H1 (cell line): ENCODE measurements at regions not wholly inside any gene's neighbourhood (a gene's known extent, or its start where the extent isn't known, plus 50 kb on each side); places are given as distances from the start of the nearest gene placed in this dataset.

Source experiments
- CTCF ChIA-PET: fragments of 300-600 bp; sonication (Branson Sonifier 250); formaldehyde crosslinking; loops from one replicate; lab custom pipeline; 2021; ENCODE audit not compliant: partially characterized antibody; lab: Charles Lee
- POLR2A ChIA-PET: fragments of 300-600 bp; sonication (Branson Sonifier 250); formaldehyde crosslinking; loops from one replicate; lab custom pipeline; 2021; ENCODE audit warnings: inconsistent platforms; ENCODE audit not compliant: partially characterized antibody; lab: Charles Lee
- DNase-seq, 2 experiments: peaks; one replicate each; pipeline versions ENCODE4 v3.0.0 to v3.0.0-alpha.2; 2010 to 2022; ENCODE audit warnings: low spot score in 2 of 2, low read depth in 1 of 2, mixed read lengths in 1 of 2
- FAIRE-seq: peaks from 2 replicates; lab custom pipeline; 2011; peaks lifted over from hg19 to GRCh38; lab: Jason Lieb, UNC
- H2AFZ ChIP-seq: 2 replicates; pipeline ENCODE4 v1.8.1; 2012; ENCODE audit warnings: low read length, inconsistent platforms
- H2AK5ac ChIP-seq: 2 replicates; pipeline ENCODE4 v1.6.1; 2013; ENCODE audit warnings: low read depth, low read length
- H2BK120ac ChIP-seq: replicated peaks from 2 replicates; pipeline ENCODE3; 2013; ENCODE audit warnings: low read depth, low read length, inconsistent platforms
- H2BK12ac ChIP-seq: 2 replicates; pipeline ENCODE4 v1.6.1; 2013; ENCODE audit warnings: low read depth, low read length
- H2BK15ac ChIP-seq: 2 replicates; pipeline ENCODE4 v1.6.1; 2013; ENCODE audit warnings: low read length
- H2BK20ac ChIP-seq: 2 replicates; pipeline ENCODE4 v1.6.1; 2013; ENCODE audit warnings: low read length
- H2BK5ac ChIP-seq: 2 replicates; pipeline ENCODE4 v1.6.1; 2013; ENCODE audit warnings: low read depth, low read length
- H3K14ac ChIP-seq: 2 replicates; pipeline ENCODE4 v1.6.1; 2013; ENCODE audit warnings: inconsistent platforms; ENCODE audit not compliant: insufficient read length
- H3K18ac ChIP-seq: 2 replicates; pipeline ENCODE4 v1.6.1; 2013; ENCODE audit warnings: low read length; ENCODE audit errors: extremely low read depth
- H3K23ac ChIP-seq: 2 replicates; pipeline ENCODE4 v1.6.1; 2013; ENCODE audit warnings: inconsistent platforms; ENCODE audit not compliant: insufficient read length
- H3K23me2 ChIP-seq: 2 replicates; pipeline ENCODE4 v1.6.1; 2013; ENCODE audit warnings: low read depth, low read length
- H3K27ac ChIP-seq: 2 replicates; pipeline ENCODE4 v1.6.1; 2011; ENCODE audit warnings: low read depth, low read length, inconsistent platforms
- H3K27me3 ChIP-seq, 4 experiments: replicated peaks in 1 of 4; 1 replicate in 1 of 4; 2 replicates in 3 of 4; pipeline versions ENCODE4 v1.6.1 to v1.8.1; 2011 to 2013; ENCODE audit warnings: low read length in 3 of 4, mild to moderate bottlenecking in 3 of 4, inconsistent platforms in 2 of 4, mixed read lengths in 2 of 4, moderate library complexity in 1 of 4; ENCODE audit not compliant: control insufficient read depth in 3 of 4, insufficient read depth in 3 of 4; ENCODE audit errors: extremely low read depth in 1 of 4
- H3K36me3 ChIP-seq, 4 experiments: 2 replicates each; pipeline versions ENCODE4 v1.6.1 to v1.8.1; 2011 to 2013; ENCODE audit warnings: mild to moderate bottlenecking in 4 of 4, low read length in 3 of 4, moderate library complexity in 2 of 4, control low read depth in 1 of 4, inconsistent platforms in 1 of 4; ENCODE audit not compliant: insufficient read depth in 4 of 4, control insufficient read depth in 2 of 4
- H3K4ac ChIP-seq: replicated peaks from 2 replicates; pipeline ENCODE3; 2013; ENCODE audit warnings: low read length, low read depth, mixed read lengths, inconsistent platforms; ENCODE audit not compliant: insufficient read length
- H3K4me1 ChIP-seq, 4 experiments: replicated peaks in 1 of 4; 1 replicate in 1 of 4; 2 replicates in 3 of 4; pipeline versions ENCODE4 v1.6.1 to v1.8.1; 2011 to 2013; ENCODE audit warnings: low read length in 3 of 4, inconsistent platforms in 2 of 4, mixed read lengths in 1 of 4; ENCODE audit not compliant: insufficient read depth in 4 of 4, control insufficient read depth in 3 of 4
- H3K4me2 ChIP-seq, 2 experiments: 2 replicates each; pipeline versions ENCODE4 v1.6.1 to v1.8.1; 2011 to 2013; ENCODE audit warnings: low read depth in 2 of 2, low read length in 2 of 2, control low read depth in 1 of 2, inconsistent platforms in 1 of 2, mild to moderate bottlenecking in 1 of 2; ENCODE audit not compliant: insufficient read depth in 1 of 2
- H3K4me3 ChIP-seq, 4 experiments: fragments of 200-600, 300-600 bp in 1 of 4; sonication (generic), shearing (Covaris generic), sonication (Bioruptor Twin) in 1 of 4; 2 replicates each; pipeline versions ENCODE4 v1.5.1 to v1.8.1; 2011 to 2016; ENCODE audit warnings: low read length in 4 of 4, low read depth in 3 of 4, control low read depth in 2 of 4, inconsistent platforms in 2 of 4, mild to moderate bottlenecking in 2 of 4, mixed read lengths in 1 of 4, moderate library complexity in 1 of 4; ENCODE audit not compliant: insufficient read depth in 2 of 4; ENCODE audit errors: extremely low read depth in 1 of 4
- H3K56ac ChIP-seq: replicated peaks from 2 replicates; pipeline ENCODE3; 2013; ENCODE audit warnings: low read depth, mild to moderate bottlenecking, mixed read lengths, low read length, inconsistent platforms; ENCODE audit not compliant: insufficient read length
- H3K79me1 ChIP-seq: 2 replicates; pipeline ENCODE4 v1.6.1; 2013; ENCODE audit warnings: low read depth, low read length, control low read depth
- H3K79me2 ChIP-seq, 2 experiments: 2 replicates each; pipeline versions ENCODE4 v1.6.1 to v1.8.1; 2012 to 2013; ENCODE audit warnings: low read length in 2 of 2, mild to moderate bottlenecking in 2 of 2, inconsistent platforms in 1 of 2; ENCODE audit not compliant: insufficient read depth in 2 of 2, control insufficient read depth in 1 of 2
- H3K9ac ChIP-seq, 4 experiments: replicated peaks in 1 of 4; 1 replicate in 1 of 4; 2 replicates in 3 of 4; pipeline versions ENCODE4 v1.6.1 to v1.8.1; 2011 to 2013; ENCODE audit warnings: low read depth in 3 of 4, low read length in 3 of 4, control low read depth in 2 of 4, mild to moderate bottlenecking in 2 of 4, moderate library complexity in 2 of 4, inconsistent platforms in 1 of 4; ENCODE audit errors: extremely low read depth in 1 of 4
- H3K9me3 ChIP-seq, 2 experiments: 2 replicates each; pipeline versions ENCODE4 v1.6.1 to v1.8.1; 2012 to 2013; ENCODE audit warnings: mild to moderate bottlenecking in 2 of 2, moderate library complexity in 2 of 2, control low read depth in 1 of 2, inconsistent platforms in 1 of 2, low read depth in 1 of 2, low read length in 1 of 2, mixed read lengths in 1 of 2; ENCODE audit not compliant: insufficient read depth in 2 of 2
- H4K20me1 ChIP-seq, 2 experiments: replicated peaks in 1 of 2; 2 replicates each; pipeline versions ENCODE3 to v1.8.1; 2011 to 2013; ENCODE audit warnings: inconsistent platforms in 2 of 2, low read length in 2 of 2, mild to moderate bottlenecking in 1 of 2; ENCODE audit not compliant: insufficient read depth in 2 of 2, control insufficient read depth in 1 of 2
- H4K5ac ChIP-seq: 2 replicates; pipeline ENCODE4 v1.6.1; 2013; ENCODE audit warnings: low read length, low read depth, mixed read lengths, inconsistent platforms; ENCODE audit not compliant: insufficient read length
- H4K8ac ChIP-seq: 2 replicates; pipeline ENCODE4 v1.8.0; 2013; ENCODE audit warnings: mild to moderate bottlenecking, moderate library complexity, low read length, inconsistent platforms; ENCODE audit not compliant: insufficient read depth; ENCODE audit errors: extremely low read depth
- H4K91ac ChIP-seq: replicated peaks from 2 replicates; pipeline ENCODE3; 2013; ENCODE audit warnings: low read length, mixed read lengths, inconsistent platforms; ENCODE audit not compliant: insufficient read length
- ATF3 ChIP-seq: IDR thresholded peaks from 2 replicates; pipeline ENCODE4 v1.6.1; 2011; ENCODE audit warnings: low read depth, mild to moderate bottlenecking, low read length; ENCODE audit not compliant: insufficient read depth
- CTCF ChIP-seq, 3 experiments: IDR thresholded peaks; 1 replicate in 2 of 3; 2 replicates in 1 of 3; pipeline versions ENCODE4 v1.5.1 to v1.6.1; 2011; ENCODE audit warnings: low read length in 3 of 3, mild to moderate bottlenecking in 3 of 3, inconsistent platforms in 2 of 3, low read depth in 1 of 3, moderate library complexity in 1 of 3; ENCODE audit not compliant: insufficient read depth in 1 of 3; ENCODE audit errors: control extremely low read depth in 1 of 3
- JUN ChIP-seq: IDR thresholded peaks from 2 replicates; pipeline ENCODE4 v1.6.1; 2011; ENCODE audit warnings: low read depth, mild to moderate bottlenecking, improper control_type of control experiment, low read length
- RNF2 ChIP-seq: fragments of 200-900, 300-1000 bp; sonication (generic); IDR thresholded peaks from 2 replicates; pipeline ENCODE4 v1.7.1; 2016; ENCODE audit warnings: borderline replicate concordance, low read depth, mild to moderate bottlenecking, antibody characterized with exemption, low read length; ENCODE audit not compliant: poor library complexity, severe bottlenecking; ENCODE audit errors: missing control alignments
- TCF12 ChIP-seq: IDR thresholded peaks from 2 replicates; pipeline ENCODE4 v1.6.1; 2011; ENCODE audit warnings: low read depth, mild to moderate bottlenecking, low read length
- WGBS, 2 experiments: shearing (Covaris generic) in 1 of 2; methylation state at CpG; one replicate each; pipeline versions ENCODE4 v1.1.6 to v1.1.7; 2013 to 2015; ENCODE audit warnings: low lambda C conversion rate in 2 of 2, mixed read lengths in 2 of 2, inconsistent platforms in 1 of 2, low coverage in 1 of 2, missing lambda C conversion rate in 1 of 2; ENCODE audit not compliant: insufficient replicate concordance in 2 of 2, insufficient coverage in 1 of 2, insufficient read length in 1 of 2; ENCODE audit errors: extremely low coverage in 1 of 2, missing lambda C conversion rate in 1 of 2; 5-methylcytosine and 5-hydroxymethylcytosine counted together

GRCh38 chr6:166745801-166746668, 119.0 kb upstream of the RPS6KA2 start:
- no peak overlapping the region; the same call in 1 of the 2 replicates for H2BK12ac ChIP-seq
- H4K91ac ChIP-seq = no peak overlapping the region
- no peak overlapping the region for H2BK15ac ChIP-seq
- H2BK20ac ChIP-seq = no peak overlapping the region
- CTCF ChIA-PET = interaction anchor here (0.8 to 4.0 kb wide), 12 partner anchors 16 to 215 kb away, joined by 3 to 33 read pairs (median 4); no protein-coding TSS in a partner anchor
- peaks cover 0 to 22% (median 8%) of the 10 kb centered on the region in 4 experiments; a peak in 6 of 7 replicates for H3K4me1 ChIP-seq
- H3K9me3 ChIP-seq = 0 out of 4 replicates have a peak, but pooled peaks cover 0 to 2% of the 10 kb centered on the region in 2 experiments
- H3K27me3 ChIP-seq = no peaks in the 10 kb centered on the region
- H3K56ac ChIP-seq = no peak overlapping the region
- H3K27ac ChIP-seq = no peak overlapping the region
- peak overlapping the region; percentile 25 for H3K4ac ChIP-seq
- H3K23ac ChIP-seq = no peak overlapping the region
- H2BK5ac ChIP-seq = no peak overlapping the region
- no peak overlapping the region for H3K4me3 ChIP-seq
- H3K79me2 ChIP-seq = no peaks in the 10 kb centered on the region
- no peak overlapping the region for H2BK120ac ChIP-seq
- POLR2A ChIA-PET = interaction anchor here (1.2 kb wide), 1 partner anchor 16 kb away, joined by 3 read pairs; no protein-coding TSS in a partner anchor
- H3K14ac ChIP-seq = no peak overlapping the region
- H3K36me3 ChIP-seq = no peaks in the 10 kb centered on the region
- no peak overlapping the region for H3K4me2 ChIP-seq
- H4K20me1 ChIP-seq = no peaks in the 10 kb centered on the region
- TF ChIP-seq TCF12 (no peak), ATF3 (no peak), CTCF (IDR thresholded peaks at IDR 0.05; ENCODE audit: control extremely low read depth in 1 of 3, insufficient read depth in 1 of 3, low read depth in 1 of 3, low read length in 3 of 3) (peak; percentile 4 to 30 (median 10); a peak in 3 of 4 replicates), JUN (no peak), RNF2 (no peak)
- H2AFZ ChIP-seq = no peak overlapping the region
- WGBS, 2 experiments = 94% methylated on average over 16 of the region's 16 CpGs; no CpG with 5 or more reads in 1 of the 2 experiments
- H3K18ac ChIP-seq = no peak overlapping the region
- H2AK5ac ChIP-seq = peak overlapping the region; percentile 65; the same call in 1 of the 2 replicates
- no peaks in the 10 kb centered on the region for H3K23me2 ChIP-seq
- H3K9ac ChIP-seq = no peak overlapping the region
- no peak for DNase-seq
- H4K8ac ChIP-seq = no peak overlapping the region
- H4K5ac ChIP-seq = no peak overlapping the region
- no peaks in the 10 kb centered on the region for H3K79me1 ChIP-seq
- no peak for FAIRE-seq
